ENCODE measurements at regions not wholly inside any gene's neighbourhood (a gene's known extent, or its start where the extent isn't known, plus 50 kb on each side); places are given as distances from the start of the nearest gene placed in this dataset.
A peak's percentile ranks its signal among the peaks of the same experiment; 100 is the strongest.

GRCh38 chr1:94734963-94735901 lies 84.9 kb upstream of the SLC44A3 start:
- no peaks in the 10 kb centered on the region for H3K9me3 ChIP-seq (ENCODE audit: low read depth)

GRCh38 chr1:94731891-94732290 lies 88.3 kb upstream of the SLC44A3 start:
- DNase-seq, result peak; percentile 42
- peak overlapping the region; percentile 49 for H3K4me2 ChIP-seq (ENCODE audit: unreplicated experiment)
- H3K9me3 ChIP-seq (ENCODE audit: low read depth), result no peaks in the 10 kb centered on the region
- H3K27me3 ChIP-seq (replicated peaks; ENCODE audit: insufficient read depth), result no peaks in the 10 kb centered on the region
- 17 to 22% methylated on average over 1 of the region's 1 CpG for WGBS, 2 experiments (ENCODE audit: low coverage in 1 of 2, low lambda C conversion rate in 2 of 2, missing lambda C conversion rate in 2 of 2)
- H3K9me2 ChIP-seq (ENCODE audit: insufficient read depth), result no peaks in the 10 kb centered on the region
- no peaks in the 10 kb centered on the region for H3K79me2 ChIP-seq (ENCODE audit: insufficient read depth)
- no peaks in the 10 kb centered on the region for H3K36me3 ChIP-seq (ENCODE audit: low read depth)
- no peaks in the 10 kb centered on the region for H4K20me1 ChIP-seq (ENCODE audit: insufficient read depth)
- H3F3A ChIP-seq (ENCODE audit: insufficient read depth), result peaks cover 39% of the 10 kb centered on the region
- H3K4me3 ChIP-seq, result no peak overlapping the region
- in situ Hi-C loops (cut with MboI), result no loop called here
- no peak overlapping the region for H3K9ac ChIP-seq
- H2AFZ ChIP-seq, result no peak overlapping the region
- no peak overlapping the region for H3K27ac ChIP-seq
- H3K4me1 ChIP-seq (ENCODE audit: insufficient read depth), result peaks cover 59% of the 10 kb centered on the region
- no peak for TF ChIP-seq EZH2 (IDR thresholded peaks at IDR 0.05; ENCODE audit: insufficient read depth, poor library complexity, severe bottlenecking)
- TF ChIP-seq EZH2phosphoT487 (IDR thresholded peaks at IDR 0.05; ENCODE audit: insufficient read depth, low read depth), result no peak

More at GRCh38 chr1:94734963-94735901, 84.9 kb upstream of the SLC44A3 start:
- peaks cover 31% of the 10 kb centered on the region for H3F3A ChIP-seq (ENCODE audit: insufficient read depth)
- TF ChIP-seq EZH2 (IDR thresholded peaks at IDR 0.05; ENCODE audit: insufficient read depth, poor library complexity, severe bottlenecking) (no peak), EZH2phosphoT487 (IDR thresholded peaks at IDR 0.05; ENCODE audit: insufficient read depth, low read depth) (no peak)
- H3K27ac ChIP-seq, result peak overlapping the region; percentile 64
- 57 to 66% methylated on average over 20 of the region's 20 CpGs for WGBS, 2 experiments (ENCODE audit: low coverage in 1 of 2, low lambda C conversion rate in 2 of 2, missing lambda C conversion rate in 2 of 2)
- H3K4me2 ChIP-seq (ENCODE audit: unreplicated experiment), result no peak overlapping the region
- H4K20me1 ChIP-seq (ENCODE audit: insufficient read depth), result no peaks in the 10 kb centered on the region
- H3K4me3 ChIP-seq, result peak overlapping the region; percentile 21; the same call in 1 of the 2 replicates
- H3K9ac ChIP-seq, result peak overlapping the region; percentile 34; the same call in 1 of the 2 replicates
- H3K27me3 ChIP-seq (replicated peaks; ENCODE audit: insufficient read depth), result no peaks in the 10 kb centered on the region
- H3K4me1 ChIP-seq (ENCODE audit: insufficient read depth), result peaks cover 60% of the 10 kb centered on the region
- H3K9me2 ChIP-seq (ENCODE audit: insufficient read depth), result no peaks in the 10 kb centered on the region
- in situ Hi-C loops (cut with MboI), result no loop called here
- H3K36me3 ChIP-seq (ENCODE audit: low read depth), result no peaks in the 10 kb centered on the region
- no peaks in the 10 kb centered on the region for H3K79me2 ChIP-seq (ENCODE audit: insufficient read depth)
- DNase-seq, result peak; percentile 73
- H2AFZ ChIP-seq, result peak overlapping the region; percentile 40

- no peaks in the 10 kb centered on the region for H3K9me2 ChIP-seq (ENCODE audit: insufficient read depth)
- H3K4me2 ChIP-seq (ENCODE audit: unreplicated experiment), result no peak overlapping the region
- TF ChIP-seq EZH2phosphoT487 (IDR thresholded peaks at IDR 0.05; ENCODE audit: insufficient read depth, low read depth), result no peak
- no peak for TF ChIP-seq EZH2 (IDR thresholded peaks at IDR 0.05; ENCODE audit: insufficient read depth, poor library complexity, severe bottlenecking)
- no peaks in the 10 kb centered on the region for H3K27me3 ChIP-seq (replicated peaks; ENCODE audit: insufficient read depth)
- no peak overlapping the region for H2AFZ ChIP-seq
- H3F3A ChIP-seq (ENCODE audit: insufficient read depth), result peaks cover 40% of the 10 kb centered on the region
- in situ Hi-C loops (cut with MboI), result no loop called here
- no peaks in the 10 kb centered on the region for H3K9me3 ChIP-seq (ENCODE audit: low read depth)
- H3K36me3 ChIP-seq (ENCODE audit: low read depth), result no peaks in the 10 kb centered on the region
- H3K27ac ChIP-seq, result no peak overlapping the region
- no peaks in the 10 kb centered on the region for H4K20me1 ChIP-seq (ENCODE audit: insufficient read depth)
- no peak overlapping the region for H3K4me3 ChIP-seq
- no peak overlapping the region for H3K9ac ChIP-seq
- peaks cover 60% of the 10 kb centered on the region for H3K4me1 ChIP-seq (ENCODE audit: insufficient read depth)
- no peaks in the 10 kb centered on the region for H3K79me2 ChIP-seq (ENCODE audit: insufficient read depth)
- no peak for DNase-seq
- WGBS, 2 experiments (ENCODE audit: low coverage in 1 of 2, low lambda C conversion rate in 2 of 2, missing lambda C conversion rate in 2 of 2), result 40% methylated on average over 3 of the region's 3 CpGs
Measured at GRCh38 chr1:94730450-94730849, 89.7 kb upstream of the SLC44A3 start.

GRCh38 chr1:94729267-94729666 lies 90.9 kb upstream of the SLC44A3 start:
- in situ Hi-C loops (cut with MboI), result no loop called here
- no peak overlapping the region for H3K27ac ChIP-seq

More at GRCh38 chr1:94729267-94729666, 90.9 kb upstream of the SLC44A3 start:
- H3K9me3 ChIP-seq (ENCODE audit: low read depth), result no peaks in the 10 kb centered on the region
- H3K79me2 ChIP-seq (ENCODE audit: insufficient read depth), result no peaks in the 10 kb centered on the region
- peak; percentile 79 for DNase-seq
- TF ChIP-seq EZH2phosphoT487 (IDR thresholded peaks at IDR 0.05; ENCODE audit: insufficient read depth, low read depth), result no peak
- no peak for TF ChIP-seq EZH2 (IDR thresholded peaks at IDR 0.05; ENCODE audit: insufficient read depth, poor library complexity, severe bottlenecking)
- peak overlapping the region; percentile 55 for H3K4me2 ChIP-seq (ENCODE audit: unreplicated experiment)
- WGBS, 2 experiments (ENCODE audit: low coverage in 1 of 2, low lambda C conversion rate in 2 of 2, missing lambda C conversion rate in 2 of 2), result 16 to 29% methylated on average over 1 of the region's 1 CpG
- H3K9me2 ChIP-seq (ENCODE audit: insufficient read depth), result no peaks in the 10 kb centered on the region
- no peaks in the 10 kb centered on the region for H3K36me3 ChIP-seq (ENCODE audit: low read depth)
- no peaks in the 10 kb centered on the region for H4K20me1 ChIP-seq (ENCODE audit: insufficient read depth)
- no peak overlapping the region for H3K9ac ChIP-seq
- H2AFZ ChIP-seq, result no peak overlapping the region
- H3F3A ChIP-seq (ENCODE audit: insufficient read depth), result peaks cover 35% of the 10 kb centered on the region
- peaks cover 54% of the 10 kb centered on the region for H3K4me1 ChIP-seq (ENCODE audit: insufficient read depth)
- H3K27me3 ChIP-seq (replicated peaks; ENCODE audit: insufficient read depth), result no peaks in the 10 kb centered on the region
- H3K4me3 ChIP-seq, result peak overlapping the region; percentile 19; the same call in 1 of the 2 replicates
